Fibroblast of lung (primary cell): ENCODE measurements at regions not wholly inside any gene's neighbourhood (a gene's known extent, or its start where the extent isn't known, plus 50 kb on each side); places are given as distances from the start of the nearest gene placed in this dataset.

Experiments used
- EZH2 ChIP-seq: IDR thresholded peaks from 2 replicates; pipeline ENCODE4 v1.5.1; 2012; ENCODE audit warnings: low read length, control low read depth, mild to moderate bottlenecking; ENCODE audit errors: missing control alignments
- TF ChIP-seq, protein P1 (sequence below), 2 donors: IDR thresholded peaks in 1 of 2; conservative IDR thresholded peaks in 1 of 2; 1 replicate in 1 of 2; 2 replicates in 1 of 2; pipeline ENCODE4 v1.5.1; 2011 to 2012; ENCODE audit warnings: low read length in 2 of 2, control low read depth in 1 of 2, inconsistent platforms in 1 of 2, low read depth in 1 of 2, mild to moderate bottlenecking in 1 of 2

DNA sequence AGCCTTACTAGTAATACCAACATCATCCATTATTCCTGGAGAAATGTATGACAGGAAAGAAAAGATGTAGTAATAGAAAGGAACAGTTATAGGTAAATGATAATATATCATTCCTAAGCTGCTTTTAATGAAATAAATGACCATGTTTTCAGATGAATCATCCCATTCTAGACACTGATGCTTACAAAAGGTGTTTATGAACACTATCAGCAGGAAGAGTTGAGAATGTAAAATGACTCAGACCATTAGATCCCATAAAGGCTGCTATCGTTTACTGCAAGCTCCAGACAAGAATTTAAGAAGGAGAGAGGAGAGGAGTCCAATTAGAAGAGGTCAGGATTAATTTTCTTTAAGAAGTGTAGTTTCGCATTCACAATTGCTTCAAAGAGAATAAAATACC lies 1033.5 kb downstream of the EFNA5 start:
- TF ChIP-seq, protein P1, sequence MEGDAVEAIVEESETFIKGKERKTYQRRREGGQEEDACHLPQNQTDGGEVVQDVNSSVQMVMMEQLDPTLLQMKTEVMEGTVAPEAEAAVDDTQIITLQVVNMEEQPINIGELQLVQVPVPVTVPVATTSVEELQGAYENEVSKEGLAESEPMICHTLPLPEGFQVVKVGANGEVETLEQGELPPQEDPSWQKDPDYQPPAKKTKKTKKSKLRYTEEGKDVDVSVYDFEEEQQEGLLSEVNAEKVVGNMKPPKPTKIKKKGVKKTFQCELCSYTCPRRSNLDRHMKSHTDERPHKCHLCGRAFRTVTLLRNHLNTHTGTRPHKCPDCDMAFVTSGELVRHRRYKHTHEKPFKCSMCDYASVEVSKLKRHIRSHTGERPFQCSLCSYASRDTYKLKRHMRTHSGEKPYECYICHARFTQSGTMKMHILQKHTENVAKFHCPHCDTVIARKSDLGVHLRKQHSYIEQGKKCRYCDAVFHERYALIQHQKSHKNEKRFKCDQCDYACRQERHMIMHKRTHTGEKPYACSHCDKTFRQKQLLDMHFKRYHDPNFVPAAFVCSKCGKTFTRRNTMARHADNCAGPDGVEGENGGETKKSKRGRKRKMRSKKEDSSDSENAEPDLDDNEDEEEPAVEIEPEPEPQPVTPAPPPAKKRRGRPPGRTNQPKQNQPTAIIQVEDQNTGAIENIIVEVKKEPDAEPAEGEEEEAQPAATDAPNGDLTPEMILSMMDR (conservative IDR thresholded peaks at IDR 0.05 in 1 of 2, IDR thresholded peaks at IDR 0.05 in 1 of 2; ENCODE audit: low read depth in 1 of 2, low read length in 2 of 2), result no peak
- no peak for TF ChIP-seq EZH2
